IPS-11a (cell line): ENCODE measurements at regions not wholly inside any gene's neighbourhood (a gene's known extent, or its start where the extent isn't known, plus 50 kb on each side); places are given as distances from the start of the nearest gene placed in this dataset.

ENCODE experiments used
- H3K4me3 ChIP-seq: one replicate; pipeline ENCODE4 v1.5.1; 2013; ENCODE audit warnings: low read depth, low read length, control low read depth

- no peak overlapping the region for H3K4me3 ChIP-seq
Measured at GRCh38 chr1:201683397-201683796, 144.5 kb downstream of the NAV1 start.

GRCh38 chr1:201685485-201685884 is 143.5 kb upstream of the IPO9 start:
- no peak overlapping the region for H3K4me3 ChIP-seq

- H3K4me3 ChIP-seq, result no peak overlapping the region
Measured at GRCh38 chr1:201686714-201687455, 142.1 kb upstream of the IPO9 start.

GRCh38 chr1:201688514-201688913 is 140.4 kb upstream of the IPO9 start:
- no peak overlapping the region for H3K4me3 ChIP-seq

GRCh38 chr1:201689647-201690046 is 139.3 kb upstream of the IPO9 start:
- H3K4me3 ChIP-seq, result no peak overlapping the region

- no peak overlapping the region for H3K4me3 ChIP-seq
Measured at GRCh38 chr1:201690528-201690927, 138.4 kb upstream of the IPO9 start.

- no peak overlapping the region for H3K4me3 ChIP-seq
Measured at GRCh38 chr1:201691716-201692554, 137.0 kb upstream of the IPO9 start.

- H3K4me3 ChIP-seq, result no peak overlapping the region
Measured at GRCh38 chr1:201692555-201693394, 136.2 kb upstream of the IPO9 start.

- no peak overlapping the region for H3K4me3 ChIP-seq
Measured at GRCh38 chr1:201693890-201694607, 134.9 kb upstream of the IPO9 start.

GRCh38 chr1:201694608-201695335 is 134.2 kb upstream of the IPO9 start:
- no peak overlapping the region for H3K4me3 ChIP-seq

- no peak overlapping the region for H3K4me3 ChIP-seq
Measured at GRCh38 chr1:201695607-201696006, 133.3 kb upstream of the IPO9 start.

GRCh38 chr1:201696217-201696761 is 132.7 kb upstream of the IPO9 start:
- no peak overlapping the region for H3K4me3 ChIP-seq

GRCh38 chr1:201697174-201697573 is 131.8 kb upstream of the IPO9 start:
- no peak overlapping the region for H3K4me3 ChIP-seq

- H3K4me3 ChIP-seq, result no peak overlapping the region
Measured at GRCh38 chr1:201701831-201702230, 127.1 kb upstream of the IPO9 start.

GRCh38 chr1:201702936-201703335 is 126.0 kb upstream of the IPO9 start:
- H3K4me3 ChIP-seq, result no peak overlapping the region

GRCh38 chr1:201703621-201704438 is 125.1 kb upstream of the IPO9 start:
- H3K4me3 ChIP-seq, result no peak overlapping the region

GRCh38 chr1:201704439-201704792 is 124.5 kb upstream of the IPO9 start:
- H3K4me3 ChIP-seq, result no peak overlapping the region

- H3K4me3 ChIP-seq, result no peak overlapping the region
Measured at GRCh38 chr1:201705389-201705788, 123.6 kb upstream of the IPO9 start.

GRCh38 chr1:201706109-201706508 is 122.8 kb upstream of the IPO9 start:
- no peak overlapping the region for H3K4me3 ChIP-seq
